ENCODE measurements at regions not wholly inside any gene's neighbourhood (a gene's known extent, or its start where the extent isn't known, plus 50 kb on each side); places are given as distances from the start of the nearest gene placed in this dataset.

GRCh38 chr15:25608926-25609325, 170.1 kb upstream of the UBE3A start:
- Mint-ChIP-seq H3K9me3 (ENCODE audit: insufficient read depth) (no peaks in the 10 kb centered on the region), H3K27me3 (no peaks in the 10 kb centered on the region), H3K4me1 (no peaks in the 10 kb centered on the region), H3K4me3 (no peak overlapping the region), H3K27ac (no peak overlapping the region)
- intact Hi-C loops (cut with micrococcal nuclease): no loop called here
- ChIA-PET CTCF (no interaction called here), POLR2A (no interaction called here)
- Histone ChIP-seq H3K9ac (ENCODE audit: low read length) (no peak overlapping the region), H3K9me3 (ENCODE audit: control extremely low read depth in 1 of 3, control insufficient read depth in 2 of 3, insufficient read depth in 1 of 3, low read length in 2 of 3) (peaks cover 0 to 6% (median 0%) of the 10 kb centered on the region in 3 donors), H4K20me1 (ENCODE audit: control insufficient read depth, insufficient read depth, low read length, poor library complexity, severe bottlenecking) (no peaks in the 10 kb centered on the region), H2AFZ (ENCODE audit: insufficient read depth, low read depth, low read length, poor library complexity, severe bottlenecking) (no peak overlapping the region), H3K27me3 (replicated peaks in 1 of 4; ENCODE audit: control extremely low read depth in 1 of 4, control insufficient read depth in 3 of 4, insufficient read depth in 4 of 4, low read length in 3 of 4) (no peaks in the 10 kb centered on the region), H3K36me3 (replicated peaks in 1 of 2; ENCODE audit: control extremely low read depth in 1 of 2, control insufficient read depth in 1 of 2, extremely low read depth in 1 of 2, insufficient read depth in 2 of 2, low read length in 1 of 2) (no peaks in the 10 kb centered on the region), H3K4me3 (ENCODE audit: control extremely low read depth in 1 of 5, extremely low read depth in 1 of 5, insufficient read depth in 1 of 5, low read depth in 2 of 5, low read length in 4 of 5) (no peak overlapping the region), H3K4me2 (replicated peaks; ENCODE audit: low read depth, low read length, poor library complexity, severe bottlenecking) (no peak overlapping the region), H3K27ac (ENCODE audit: low read length in 2 of 2) (no peak overlapping the region), H3K4me1 (ENCODE audit: control insufficient read depth in 2 of 2, insufficient read depth in 2 of 2, low read length in 2 of 2) (no peaks in the 10 kb centered on the region), H3K79me2 (ENCODE audit: control insufficient read depth, insufficient read depth, low read length) (no peaks in the 10 kb centered on the region)
- no peak for DNase-seq
- 80% methylated on average over 3 of the region's 5 CpGs for WGBS (ENCODE audit: insufficient coverage)
- no peak for ATAC-seq (ENCODE audit: low read depth)
- TF ChIP-seq EZH2 (IDR thresholded peaks at IDR 0.05; ENCODE audit: borderline replicate concordance, insufficient read depth, low read depth, low read length, poor library complexity, severe bottlenecking) (no peak), CTCF (IDR thresholded peaks at IDR 0.05) (no peak)

GRCh38 chr15:25605151-25605550, 166.3 kb upstream of the UBE3A start:
- Histone ChIP-seq H3K4me2 (replicated peaks; ENCODE audit: low read depth, low read length, poor library complexity, severe bottlenecking) (no peak overlapping the region), H3K9ac (ENCODE audit: low read length) (no peak overlapping the region), H3K27ac (ENCODE audit: low read length in 2 of 2) (no peak overlapping the region), H4K20me1 (ENCODE audit: control insufficient read depth, insufficient read depth, low read length, poor library complexity, severe bottlenecking) (no peaks in the 10 kb centered on the region), H3K9me3 (ENCODE audit: control extremely low read depth in 1 of 3, control insufficient read depth in 2 of 3, insufficient read depth in 1 of 3, low read length in 2 of 3) (no peaks in the 10 kb centered on the region), H3K79me2 (ENCODE audit: control insufficient read depth, insufficient read depth, low read length) (no peaks in the 10 kb centered on the region), H2AFZ (ENCODE audit: insufficient read depth, low read depth, low read length, poor library complexity, severe bottlenecking) (no peak overlapping the region), H3K36me3 (replicated peaks in 1 of 2; ENCODE audit: control extremely low read depth in 1 of 2, control insufficient read depth in 1 of 2, extremely low read depth in 1 of 2, insufficient read depth in 2 of 2, low read length in 1 of 2) (no peaks in the 10 kb centered on the region), H3K4me1 (ENCODE audit: control insufficient read depth in 2 of 2, insufficient read depth in 2 of 2, low read length in 2 of 2) (no peaks in the 10 kb centered on the region), H3K4me3 (ENCODE audit: control extremely low read depth in 1 of 5, extremely low read depth in 1 of 5, insufficient read depth in 1 of 5, low read depth in 2 of 5, low read length in 4 of 5) (no peak overlapping the region), H3K27me3 (replicated peaks in 1 of 4; ENCODE audit: control extremely low read depth in 1 of 4, control insufficient read depth in 3 of 4, insufficient read depth in 4 of 4, low read length in 3 of 4) (no peaks in the 10 kb centered on the region)
- Mint-ChIP-seq H3K4me1 (no peaks in the 10 kb centered on the region), H3K27ac (no peak overlapping the region), H3K4me3 (no peak overlapping the region), H3K9me3 (ENCODE audit: insufficient read depth) (no peaks in the 10 kb centered on the region), H3K27me3 (no peaks in the 10 kb centered on the region)
- ATAC-seq (ENCODE audit: low read depth): no peak
- ChIA-PET CTCF (no interaction called here), POLR2A (no interaction called here)
- TF ChIP-seq CTCF (IDR thresholded peaks at IDR 0.05) (no peak), EZH2 (IDR thresholded peaks at IDR 0.05; ENCODE audit: borderline replicate concordance, insufficient read depth, low read depth, low read length, poor library complexity, severe bottlenecking) (no peak)
- WGBS (ENCODE audit: insufficient coverage): no CpG with 5 or more reads among the region's 1 CpG
- DNase-seq: no peak
- intact Hi-C loops (cut with micrococcal nuclease): no loop called here
